ENCODE measurements at regions not wholly inside any gene's neighbourhood (a gene's known extent, or its start where the extent isn't known, plus 50 kb on each side); places are given as distances from the start of the nearest gene placed in this dataset.

- TF ChIP-seq KLF6 (CRISPR knock-in tag; IDR thresholded peaks at IDR 0.05; ENCODE audit: borderline replicate concordance) (peak; percentile 63; the same call in 1 of the 2 replicates), JUND (IDR thresholded peaks at IDR 0.05; ENCODE audit: borderline replicate concordance, low read depth, low read length) (no peak), JUND (tag; IDR thresholded peaks at IDR 0.05; ENCODE audit: borderline replicate concordance, low read depth, low read length) (no peak), WHSC1 (IDR thresholded peaks at IDR 0.05; ENCODE audit: low read length) (no peak), SP2 (IDR thresholded peaks at IDR 0.05; ENCODE audit: extremely low read depth, low read depth, low read length, poor library complexity, severe bottlenecking) (no peak), KAT8 (IDR thresholded peaks at IDR 0.05; ENCODE audit: low read depth) (no peak), PCBP2 (IDR thresholded peaks at IDR 0.05; ENCODE audit: low read depth, low read length, poor library complexity, severe bottlenecking) (no peak), BRD9 (IDR thresholded peaks at IDR 0.05; ENCODE audit: low read depth, partially characterized antibody) (no peak), ZSCAN29 (IDR thresholded peaks at IDR 0.05) (no peak), SNRNP70 (optimal IDR thresholded peaks at IDR 0.05; ENCODE audit: low read depth, low read length) (no peak), MCM2 (IDR thresholded peaks at IDR 0.05; ENCODE audit: low read depth) (no peak), NELFE (IDR thresholded peaks at IDR 0.05; ENCODE audit: insufficient read depth, insufficient read length) (no peak), ZBTB43 (CRISPR knock-in tag; IDR thresholded peaks at IDR 0.05) (no peak), NR4A1 (CRISPR knock-in tag; IDR thresholded peaks at IDR 0.05) (no peak), NR4A1 (tag; IDR thresholded peaks at IDR 0.05) (peak; percentile 97), HSF4 (CRISPR knock-in tag; IDR thresholded peaks at IDR 0.05; ENCODE audit: borderline replicate concordance) (no peak), BCL6 (CRISPR knock-in tag; IDR thresholded peaks at IDR 0.05) (peak; percentile 80), ZNF140 (CRISPR knock-in tag; IDR thresholded peaks at IDR 0.05) (no peak), ZNF354B (CRISPR knock-in tag; IDR thresholded peaks at IDR 0.05) (no peak), CBX2 (IDR thresholded peaks at IDR 0.05; ENCODE audit: insufficient read depth, low read length, poor library complexity, severe bottlenecking) (no peak), LARP7 (IDR thresholded peaks at IDR 0.05) (no peak), PHB2 (IDR thresholded peaks at IDR 0.05; ENCODE audit: low read depth) (no peak), ZBTB33 (CRISPR knock-in tag; IDR thresholded peaks at IDR 0.05) (no peak), ID3 (CRISPR knock-in tag; IDR thresholded peaks at IDR 0.05) (no peak), ID3 (tag; IDR thresholded peaks at IDR 0.05) (no peak), RBM34 (IDR thresholded peaks at IDR 0.05; ENCODE audit: borderline replicate concordance, insufficient read depth, low read length) (no peak), ASH1L (IDR thresholded peaks at IDR 0.05; ENCODE audit: borderline replicate concordance, low read depth, partially characterized antibody) (no peak)
Observed at GRCh38 chr9:105064248-105065097, 136.5 kb upstream of the ABCA1 start (continued).

Measured in K562 (cell line).